Neural cell (in vitro differentiated cells): ENCODE measurements at regions not wholly inside any gene's neighbourhood (a gene's known extent, or its start where the extent isn't known, plus 50 kb on each side); places are given as distances from the start of the nearest gene placed in this dataset.

ENCODE experiments used
- CTCF ChIP-seq: fragments of 450-650 bp; IDR thresholded peaks from 2 replicates; pipeline ENCODE4 v1.5.1; 2014; ENCODE audit warnings: antibody characterized with exemption, mild to moderate bottlenecking, moderate library complexity; ENCODE audit not compliant: poor library complexity, severe bottlenecking
- EP300 ChIP-seq: fragments of 450-650 bp; conservative IDR thresholded peaks from 2 replicates; pipeline ENCODE4 v1.6.1; 2014; ENCODE audit warnings: antibody characterized with exemption, mild to moderate bottlenecking, moderate library complexity; ENCODE audit not compliant: poor library complexity, severe bottlenecking
- EZH2 ChIP-seq: fragments of 200-600, 300-800 bp; shearing (Covaris generic), sonication (generic); IDR thresholded peaks from 2 replicates; pipeline ENCODE4 v1.6.1; 2014; ENCODE audit warnings: antibody characterized with exemption, low read length, borderline replicate concordance, mild to moderate bottlenecking; ENCODE audit not compliant: insufficient read depth, poor library complexity, severe bottlenecking
- POLR2AphosphoS5 ChIP-seq: IDR thresholded peaks from 2 replicates; pipeline ENCODE4 v1.6.1; 2012
- REST ChIP-seq: IDR thresholded peaks from 2 replicates; pipeline ENCODE4 v1.6.1; 2012; ENCODE audit warnings: borderline replicate concordance
- TAF1 ChIP-seq: IDR thresholded peaks from 2 replicates; pipeline ENCODE4 v1.6.1; 2012; ENCODE audit warnings: low read depth

- TF ChIP-seq CTCF (no peak), EZH2 (no peak), EP300 (no peak), REST (no peak), TAF1 (no peak), POLR2AphosphoS5 (no peak)
Measured at GRCh38 chr4:144351306-144351705, 210.8 kb upstream of the GYPA start.
